ENCODE measurements at regions not wholly inside any gene's neighbourhood (a gene's known extent, or its start where the extent isn't known, plus 50 kb on each side); places are given as distances from the start of the nearest gene placed in this dataset.

DNA sequence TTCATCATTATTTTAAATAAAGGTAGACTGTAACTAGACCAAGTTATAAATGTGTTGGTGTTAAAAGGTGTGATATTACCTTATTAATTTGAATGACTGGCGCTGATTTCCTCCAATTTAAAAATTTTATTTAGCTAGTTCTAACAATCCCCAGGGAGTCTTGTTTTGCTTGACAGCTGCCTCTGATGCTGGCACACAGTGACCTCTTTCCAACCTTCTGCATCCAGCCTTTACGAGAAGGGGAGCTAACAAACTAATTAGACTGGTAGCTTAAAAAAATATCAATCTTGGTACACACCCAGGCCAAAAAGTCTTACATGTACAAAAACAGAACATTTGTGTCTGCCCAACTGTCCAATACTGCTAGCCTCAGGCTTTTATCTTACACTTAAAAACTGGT, 51.8 kb upstream of the ENPEP start:
- no peak for TF ChIP-seq EZH2 (IDR thresholded peaks at IDR 0.05; ENCODE audit: low read length, missing control alignments)
- TF ChIP-seq, protein P1, sequence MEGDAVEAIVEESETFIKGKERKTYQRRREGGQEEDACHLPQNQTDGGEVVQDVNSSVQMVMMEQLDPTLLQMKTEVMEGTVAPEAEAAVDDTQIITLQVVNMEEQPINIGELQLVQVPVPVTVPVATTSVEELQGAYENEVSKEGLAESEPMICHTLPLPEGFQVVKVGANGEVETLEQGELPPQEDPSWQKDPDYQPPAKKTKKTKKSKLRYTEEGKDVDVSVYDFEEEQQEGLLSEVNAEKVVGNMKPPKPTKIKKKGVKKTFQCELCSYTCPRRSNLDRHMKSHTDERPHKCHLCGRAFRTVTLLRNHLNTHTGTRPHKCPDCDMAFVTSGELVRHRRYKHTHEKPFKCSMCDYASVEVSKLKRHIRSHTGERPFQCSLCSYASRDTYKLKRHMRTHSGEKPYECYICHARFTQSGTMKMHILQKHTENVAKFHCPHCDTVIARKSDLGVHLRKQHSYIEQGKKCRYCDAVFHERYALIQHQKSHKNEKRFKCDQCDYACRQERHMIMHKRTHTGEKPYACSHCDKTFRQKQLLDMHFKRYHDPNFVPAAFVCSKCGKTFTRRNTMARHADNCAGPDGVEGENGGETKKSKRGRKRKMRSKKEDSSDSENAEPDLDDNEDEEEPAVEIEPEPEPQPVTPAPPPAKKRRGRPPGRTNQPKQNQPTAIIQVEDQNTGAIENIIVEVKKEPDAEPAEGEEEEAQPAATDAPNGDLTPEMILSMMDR (conservative IDR thresholded peaks at IDR 0.05 in 1 of 2, IDR thresholded peaks at IDR 0.05 in 1 of 2; ENCODE audit: low read depth in 1 of 2, low read length in 2 of 2), result no peak
- H3K9me3 ChIP-seq (ENCODE audit: control insufficient read depth, insufficient read depth, low read depth, low read length), result no peaks in the 10 kb centered on the region
- H2AFZ ChIP-seq (ENCODE audit: low read length), result no peak overlapping the region
- no peaks in the 10 kb centered on the region for H3K79me2 ChIP-seq (ENCODE audit: control insufficient read depth, insufficient read depth, low read length)
- DNase-seq (ENCODE audit: low read depth in 2 of 2), result no peak
- H3K9ac ChIP-seq (ENCODE audit: insufficient read depth, low read length), result no peak overlapping the region
- no peaks in the 10 kb centered on the region for H3K27me3 ChIP-seq (ENCODE audit: control insufficient read depth, insufficient read depth, low read length)
- no peaks in the 10 kb centered on the region for H3K36me3 ChIP-seq (ENCODE audit: control insufficient read depth, insufficient read depth, low read length)
- H3K4me3 ChIP-seq (replicated peaks in 1 of 4; ENCODE audit: control extremely low read depth in 1 of 4, insufficient read depth in 1 of 4, low read depth in 3 of 4, low read length in 4 of 4), result no peak overlapping the region
- H3K27ac ChIP-seq (ENCODE audit: insufficient read depth, low read length), result no peak overlapping the region
- no peaks in the 10 kb centered on the region for H4K20me1 ChIP-seq (ENCODE audit: control insufficient read depth, extremely low read depth, insufficient read depth, low read length)
- no peak overlapping the region for H3K4me2 ChIP-seq (ENCODE audit: extremely low read depth, insufficient read depth, low read length)
- H3K4me1 ChIP-seq (ENCODE audit: control insufficient read depth, extremely low read depth, insufficient read depth, low read length), result no peaks in the 10 kb centered on the region

DNA sequence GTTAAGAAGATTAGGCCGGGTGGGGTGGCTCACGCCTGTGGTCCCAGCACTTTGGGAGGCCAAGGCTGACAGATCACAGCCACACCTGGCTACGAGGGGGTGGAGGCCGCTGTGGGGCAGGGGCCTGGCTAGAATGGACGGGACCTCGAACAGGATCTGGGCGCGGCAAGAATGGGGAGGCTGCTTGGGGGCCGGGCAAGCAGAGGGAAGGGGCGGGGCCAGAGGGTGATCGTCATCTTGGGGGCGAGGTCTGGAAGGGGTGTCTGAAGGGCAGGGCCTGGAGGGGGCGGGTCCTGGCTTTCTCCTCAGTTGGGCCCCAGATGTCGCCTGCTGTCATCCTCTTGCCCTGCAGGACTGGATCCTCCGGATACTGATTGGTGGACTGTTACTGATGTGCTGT, 57.3 kb upstream of the ENPEP start:
- no peaks in the 10 kb centered on the region for H3K9me3 ChIP-seq (ENCODE audit: control insufficient read depth, insufficient read depth, low read depth, low read length)
- H3K27ac ChIP-seq (ENCODE audit: insufficient read depth, low read length), result no peak overlapping the region
- H3K9ac ChIP-seq (ENCODE audit: insufficient read depth, low read length), result no peak overlapping the region
- no peak overlapping the region for H3K4me3 ChIP-seq (replicated peaks in 1 of 4; ENCODE audit: control extremely low read depth in 1 of 4, insufficient read depth in 1 of 4, low read depth in 3 of 4, low read length in 4 of 4)
- H3K36me3 ChIP-seq (ENCODE audit: control insufficient read depth, insufficient read depth, low read length), result no peaks in the 10 kb centered on the region
- TF ChIP-seq EZH2 (IDR thresholded peaks at IDR 0.05; ENCODE audit: low read length, missing control alignments), result no peak
- no peaks in the 10 kb centered on the region for H3K79me2 ChIP-seq (ENCODE audit: control insufficient read depth, insufficient read depth, low read length)
- H3K27me3 ChIP-seq (ENCODE audit: control insufficient read depth, insufficient read depth, low read length), result no peaks in the 10 kb centered on the region
- H3K4me2 ChIP-seq (ENCODE audit: extremely low read depth, insufficient read depth, low read length), result no peak overlapping the region
- no peak overlapping the region for H2AFZ ChIP-seq (ENCODE audit: low read length)
- no peaks in the 10 kb centered on the region for H3K4me1 ChIP-seq (ENCODE audit: control insufficient read depth, extremely low read depth, insufficient read depth, low read length)
- no peak for DNase-seq (ENCODE audit: low read depth in 2 of 2)
- no peaks in the 10 kb centered on the region for H4K20me1 ChIP-seq (ENCODE audit: control insufficient read depth, extremely low read depth, insufficient read depth, low read length)

DNA sequence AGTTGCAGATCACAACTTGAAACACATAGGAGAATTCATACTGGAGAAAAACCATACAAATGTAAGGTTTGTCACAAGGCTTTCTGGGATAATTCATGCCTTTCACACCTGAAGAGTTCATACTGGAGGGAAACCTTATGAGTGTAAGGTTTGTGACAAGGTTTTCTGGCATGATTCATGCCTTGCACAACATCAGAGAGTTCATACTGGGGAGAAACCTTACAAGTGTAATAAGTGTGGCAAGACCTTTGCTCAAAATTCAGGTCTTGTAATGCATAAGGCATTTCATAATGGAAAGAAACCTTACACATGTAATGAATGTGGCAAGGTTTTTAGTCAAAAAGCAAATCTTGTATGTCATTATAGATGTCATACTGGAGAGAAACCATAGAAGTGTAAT, 58.8 kb upstream of the ENPEP start:
- H4K20me1 ChIP-seq (ENCODE audit: control insufficient read depth, extremely low read depth, insufficient read depth, low read length), result no peaks in the 10 kb centered on the region
- no peaks in the 10 kb centered on the region for H3K36me3 ChIP-seq (ENCODE audit: control insufficient read depth, insufficient read depth, low read length)
- no peak overlapping the region for H2AFZ ChIP-seq (ENCODE audit: low read length)
- no peaks in the 10 kb centered on the region for H3K4me1 ChIP-seq (ENCODE audit: control insufficient read depth, extremely low read depth, insufficient read depth, low read length)
- no peaks in the 10 kb centered on the region for H3K9me3 ChIP-seq (ENCODE audit: control insufficient read depth, insufficient read depth, low read depth, low read length)
- H3K4me3 ChIP-seq (replicated peaks in 1 of 4; ENCODE audit: control extremely low read depth in 1 of 4, insufficient read depth in 1 of 4, low read depth in 3 of 4, low read length in 4 of 4), result no peak overlapping the region
- H3K4me2 ChIP-seq (ENCODE audit: extremely low read depth, insufficient read depth, low read length), result no peak overlapping the region
- H3K27me3 ChIP-seq (ENCODE audit: control insufficient read depth, insufficient read depth, low read length), result no peaks in the 10 kb centered on the region
- no peak for DNase-seq (ENCODE audit: low read depth in 2 of 2)
- H3K9ac ChIP-seq (ENCODE audit: insufficient read depth, low read length), result no peak overlapping the region
- H3K27ac ChIP-seq (ENCODE audit: insufficient read depth, low read length), result no peak overlapping the region
- H3K79me2 ChIP-seq (ENCODE audit: control insufficient read depth, insufficient read depth, low read length), result no peaks in the 10 kb centered on the region
- TF ChIP-seq, protein P1 (conservative IDR thresholded peaks at IDR 0.05 in 1 of 2, IDR thresholded peaks at IDR 0.05 in 1 of 2; ENCODE audit: low read depth in 1 of 2, low read length in 2 of 2), result no peak

DNA sequence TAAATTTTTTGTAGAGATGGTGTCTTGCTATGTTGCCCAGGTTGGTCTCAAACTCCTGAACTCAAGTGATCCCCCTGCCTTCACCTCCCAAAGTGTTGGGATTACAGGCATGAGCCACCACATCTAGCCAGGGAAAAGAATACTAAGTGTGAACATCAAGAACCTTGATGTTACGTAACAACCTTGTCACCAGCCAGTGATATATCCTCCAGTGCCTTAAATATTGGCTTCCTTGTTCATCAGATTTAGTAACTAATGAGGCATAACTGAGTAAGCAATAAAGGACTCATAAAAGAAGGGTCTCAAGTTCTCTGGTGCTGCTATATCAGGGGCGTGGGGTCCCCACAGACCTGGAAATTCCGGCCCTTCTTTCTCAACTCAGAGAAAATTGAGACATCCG, 60.5 kb upstream of the ENPEP start:
- no peak overlapping the region for H3K4me3 ChIP-seq (replicated peaks in 1 of 4; ENCODE audit: control extremely low read depth in 1 of 4, insufficient read depth in 1 of 4, low read depth in 3 of 4, low read length in 4 of 4)
- no peak for DNase-seq (ENCODE audit: low read depth in 2 of 2)
- H4K20me1 ChIP-seq (ENCODE audit: control insufficient read depth, extremely low read depth, insufficient read depth, low read length), result no peaks in the 10 kb centered on the region
- H3K27ac ChIP-seq (ENCODE audit: insufficient read depth, low read length), result no peak overlapping the region
- no peak overlapping the region for H3K9ac ChIP-seq (ENCODE audit: insufficient read depth, low read length)
- no peak overlapping the region for H3K4me2 ChIP-seq (ENCODE audit: extremely low read depth, insufficient read depth, low read length)
- H3K27me3 ChIP-seq (ENCODE audit: control insufficient read depth, insufficient read depth, low read length), result no peaks in the 10 kb centered on the region
- H3K9me3 ChIP-seq (ENCODE audit: control insufficient read depth, insufficient read depth, low read depth, low read length), result no peaks in the 10 kb centered on the region
- H2AFZ ChIP-seq (ENCODE audit: low read length), result no peak overlapping the region
- no peaks in the 10 kb centered on the region for H3K36me3 ChIP-seq (ENCODE audit: control insufficient read depth, insufficient read depth, low read length)
- no peak for TF ChIP-seq EZH2 (IDR thresholded peaks at IDR 0.05; ENCODE audit: low read length, missing control alignments)
- TF ChIP-seq, protein P1 (conservative IDR thresholded peaks at IDR 0.05 in 1 of 2, IDR thresholded peaks at IDR 0.05 in 1 of 2; ENCODE audit: low read depth in 1 of 2, low read length in 2 of 2), result no peak
- no peaks in the 10 kb centered on the region for H3K79me2 ChIP-seq (ENCODE audit: control insufficient read depth, insufficient read depth, low read length)
- no peaks in the 10 kb centered on the region for H3K4me1 ChIP-seq (ENCODE audit: control insufficient read depth, extremely low read depth, insufficient read depth, low read length)

All from fibroblast of lung (primary cell).